ENCODE measurements at regions not wholly inside any gene's neighbourhood (a gene's known extent, or its start where the extent isn't known, plus 50 kb on each side); places are given as distances from the start of the nearest gene placed in this dataset.

DNA sequence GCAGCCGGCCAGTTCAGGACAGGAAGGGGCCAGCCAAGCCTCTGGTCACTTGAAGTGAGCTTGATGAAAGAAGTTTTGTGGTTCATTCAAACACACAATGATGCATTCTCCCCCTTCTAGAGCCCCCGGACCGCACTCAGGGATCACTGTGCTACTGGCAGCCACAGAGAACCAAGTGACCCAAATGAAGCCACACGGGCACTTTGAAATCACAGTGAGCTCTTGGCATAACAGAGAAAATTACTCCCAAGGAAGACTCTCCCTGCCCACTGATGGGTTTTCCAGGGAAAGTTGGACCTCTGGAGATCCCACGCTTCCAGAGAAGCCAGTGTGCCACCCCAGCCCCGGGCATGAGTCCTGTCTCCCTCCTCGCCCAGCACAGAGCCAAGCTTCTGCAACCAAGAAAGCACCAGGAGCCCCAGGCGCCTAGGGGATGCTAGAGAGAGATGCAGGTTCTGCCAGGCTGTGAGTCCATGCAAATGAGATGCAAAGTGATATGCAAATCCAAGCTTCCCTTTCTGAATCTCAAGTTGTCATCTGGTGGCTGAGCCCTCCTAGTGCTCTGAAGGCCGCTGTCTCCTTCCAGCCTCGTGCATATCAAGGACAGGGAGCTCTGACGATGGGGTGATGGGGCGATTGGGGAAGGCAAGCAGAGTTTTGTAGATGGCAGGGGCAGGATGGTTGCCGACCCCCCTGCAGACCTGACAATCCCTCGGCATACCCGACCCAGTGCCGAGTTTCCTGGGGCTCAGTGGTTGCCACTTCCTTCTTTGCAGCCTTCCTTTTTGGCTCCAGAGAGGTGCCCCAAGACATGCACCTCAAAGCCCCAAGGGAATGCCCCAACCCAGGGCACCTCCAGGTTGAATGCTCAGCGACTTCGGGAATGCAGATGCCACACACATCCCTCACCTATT lies 59.7 kb upstream of the TNRC6C start:
- no peaks in the 10 kb centered on the region for H3K36me3 ChIP-seq (ENCODE audit: low read depth, low read length)
- POLR2A ChIA-PET (ENCODE audit: unreplicated experiment) = no interaction called here
- no peak overlapping the region for H3K4me2 ChIP-seq (ENCODE audit: low read length)
- intact Hi-C loops (cut with micrococcal nuclease) = no loop called here
- H3K4me3 ChIP-seq (ENCODE audit: low read length) = no peak overlapping the region
- H3K9ac ChIP-seq (ENCODE audit: low read length) = no peak overlapping the region
- no peaks in the 10 kb centered on the region for H3F3A ChIP-seq (ENCODE audit: low read length, unreplicated experiment)
- ATAC-seq (no peak), DNase-seq (no peak)
- H3K27me3 ChIP-seq (ENCODE audit: low read length) = peaks cover 63% of the 10 kb centered on the region
- CTCF ChIA-PET = no interaction called here
- no TSS peak for BruUV-seq (replicated peaks)
- no peaks in the 10 kb centered on the region for H3K9me3 ChIP-seq (ENCODE audit: low read length)
- no peaks in the 10 kb centered on the region for H3K4me1 ChIP-seq (ENCODE audit: insufficient read depth, low read length)
- no peaks in the 10 kb centered on the region for H4K20me1 ChIP-seq (ENCODE audit: low read length)
- H2AFZ ChIP-seq (ENCODE audit: low read length) = no peak overlapping the region
- no peak for TF ChIP-seq EZH2phosphoT487 (IDR thresholded peaks at IDR 0.05; ENCODE audit: borderline replicate concordance, low read length)
- TF ChIP-seq, protein P1, sequence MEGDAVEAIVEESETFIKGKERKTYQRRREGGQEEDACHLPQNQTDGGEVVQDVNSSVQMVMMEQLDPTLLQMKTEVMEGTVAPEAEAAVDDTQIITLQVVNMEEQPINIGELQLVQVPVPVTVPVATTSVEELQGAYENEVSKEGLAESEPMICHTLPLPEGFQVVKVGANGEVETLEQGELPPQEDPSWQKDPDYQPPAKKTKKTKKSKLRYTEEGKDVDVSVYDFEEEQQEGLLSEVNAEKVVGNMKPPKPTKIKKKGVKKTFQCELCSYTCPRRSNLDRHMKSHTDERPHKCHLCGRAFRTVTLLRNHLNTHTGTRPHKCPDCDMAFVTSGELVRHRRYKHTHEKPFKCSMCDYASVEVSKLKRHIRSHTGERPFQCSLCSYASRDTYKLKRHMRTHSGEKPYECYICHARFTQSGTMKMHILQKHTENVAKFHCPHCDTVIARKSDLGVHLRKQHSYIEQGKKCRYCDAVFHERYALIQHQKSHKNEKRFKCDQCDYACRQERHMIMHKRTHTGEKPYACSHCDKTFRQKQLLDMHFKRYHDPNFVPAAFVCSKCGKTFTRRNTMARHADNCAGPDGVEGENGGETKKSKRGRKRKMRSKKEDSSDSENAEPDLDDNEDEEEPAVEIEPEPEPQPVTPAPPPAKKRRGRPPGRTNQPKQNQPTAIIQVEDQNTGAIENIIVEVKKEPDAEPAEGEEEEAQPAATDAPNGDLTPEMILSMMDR (conservative IDR thresholded peaks at IDR 0.05; ENCODE audit: low read depth, low read length) = no peak
- no peak for TF ChIP-seq EZH2 (IDR thresholded peaks at IDR 0.05; ENCODE audit: low read length, unreplicated experiment)
- no peaks in the 10 kb centered on the region for H3K79me2 ChIP-seq (ENCODE audit: low read length)
- no peaks in the 10 kb centered on the region for H3K9me2 ChIP-seq (replicated peaks; ENCODE audit: low read length)
- H3K27ac ChIP-seq (ENCODE audit: low read length) = no peak overlapping the region

DNA sequence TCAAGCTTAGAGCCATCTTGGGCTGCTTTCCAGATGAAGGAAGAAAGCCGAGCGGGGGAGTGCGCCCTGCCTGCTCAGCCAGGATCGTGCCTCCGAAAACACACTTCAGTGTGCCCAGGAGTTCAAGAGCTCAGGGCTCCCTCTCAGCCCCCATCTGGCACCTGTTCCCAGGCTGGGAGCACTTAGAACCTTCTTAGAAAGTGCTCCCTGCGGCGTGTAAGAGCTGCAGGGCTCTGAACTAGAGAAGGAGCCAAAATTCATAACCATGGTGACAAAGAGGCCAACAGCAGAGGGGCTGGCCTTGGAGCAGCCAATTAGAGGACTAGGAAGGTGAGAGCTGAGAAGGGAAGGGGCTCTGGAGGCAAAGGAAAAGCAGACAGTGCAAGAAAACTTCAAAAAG lies 59.0 kb upstream of the TNRC6C start:
- Histone ChIP-seq H3K4me2 (ENCODE audit: low read length) (no peak overlapping the region), H3F3A (ENCODE audit: low read length, unreplicated experiment) (no peaks in the 10 kb centered on the region), H3K9ac (ENCODE audit: low read length) (no peak overlapping the region), H3K9me3 (ENCODE audit: low read length) (no peaks in the 10 kb centered on the region), H3K36me3 (ENCODE audit: low read depth, low read length) (no peaks in the 10 kb centered on the region), H3K4me3 (ENCODE audit: low read length) (no peak overlapping the region), H4K20me1 (ENCODE audit: low read length) (no peaks in the 10 kb centered on the region), H3K79me2 (ENCODE audit: low read length) (no peaks in the 10 kb centered on the region), H2AFZ (ENCODE audit: low read length) (no peak overlapping the region), H3K9me2 (replicated peaks; ENCODE audit: low read length) (no peaks in the 10 kb centered on the region), H3K27ac (ENCODE audit: low read length) (no peak overlapping the region), H3K27me3 (ENCODE audit: low read length) (peaks cover 71% of the 10 kb centered on the region), H3K4me1 (ENCODE audit: insufficient read depth, low read length) (no peaks in the 10 kb centered on the region)
- CTCF ChIA-PET = no interaction called here
- intact Hi-C loops (cut with micrococcal nuclease) = no loop called here
- TF ChIP-seq EZH2phosphoT487 (IDR thresholded peaks at IDR 0.05; ENCODE audit: borderline replicate concordance, low read length) (no peak), EZH2 (IDR thresholded peaks at IDR 0.05; ENCODE audit: low read length, unreplicated experiment) (no peak)
- POLR2A ChIA-PET (ENCODE audit: unreplicated experiment) = no interaction called here
- DNase-seq (no peak), ATAC-seq (no peak)
- no TSS peak for BruUV-seq (replicated peaks)

DNA sequence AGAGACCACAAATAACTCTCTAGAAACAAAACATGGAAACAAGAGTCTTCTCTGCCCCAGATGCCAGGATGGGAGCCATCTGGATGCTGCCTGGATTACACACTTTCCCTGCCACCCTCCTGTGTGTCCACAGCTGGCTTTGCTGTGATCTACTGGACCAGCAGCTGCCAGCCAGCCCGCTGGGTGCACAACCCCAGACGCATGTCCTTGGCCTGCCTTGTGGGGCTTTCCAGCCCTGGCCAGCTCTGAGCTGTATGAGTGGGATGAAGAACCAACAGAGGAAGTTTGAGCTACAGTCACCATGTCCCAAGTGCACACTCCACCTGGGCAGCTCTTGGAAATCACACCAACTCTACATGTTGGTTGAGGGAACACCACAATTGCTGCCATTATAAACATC lies 57.0 kb upstream of the TNRC6C start:
- CTCF ChIA-PET = no interaction called here
- POLR2A ChIA-PET (ENCODE audit: unreplicated experiment) = no interaction called here
- Histone ChIP-seq H3K36me3 (ENCODE audit: low read depth, low read length) (no peaks in the 10 kb centered on the region), H3K9me3 (ENCODE audit: low read length) (no peaks in the 10 kb centered on the region), H3K27ac (ENCODE audit: low read length) (no peak overlapping the region), H3K4me2 (ENCODE audit: low read length) (no peak overlapping the region), H3F3A (ENCODE audit: low read length, unreplicated experiment) (no peaks in the 10 kb centered on the region), H3K4me3 (ENCODE audit: low read length) (no peak overlapping the region), H3K9me2 (replicated peaks; ENCODE audit: low read length) (no peaks in the 10 kb centered on the region), H3K79me2 (ENCODE audit: low read length) (no peaks in the 10 kb centered on the region), H3K9ac (ENCODE audit: low read length) (no peak overlapping the region), H2AFZ (ENCODE audit: low read length) (no peak overlapping the region), H3K4me1 (ENCODE audit: insufficient read depth, low read length) (no peaks in the 10 kb centered on the region), H4K20me1 (ENCODE audit: low read length) (no peaks in the 10 kb centered on the region), H3K27me3 (ENCODE audit: low read length) (peaks cover 89% of the 10 kb centered on the region)
- intact Hi-C loops (cut with micrococcal nuclease) = no loop called here
- BruUV-seq (replicated peaks) = no TSS peak
- TF ChIP-seq, protein P1 (conservative IDR thresholded peaks at IDR 0.05; ENCODE audit: low read depth, low read length) = no peak
- TF ChIP-seq EZH2 (IDR thresholded peaks at IDR 0.05; ENCODE audit: low read length, unreplicated experiment) (no peak), EZH2phosphoT487 (IDR thresholded peaks at IDR 0.05; ENCODE audit: borderline replicate concordance, low read length) (no peak)
- ATAC-seq = no peak
- DNase-seq = no peak

All from PC-3 (cell line).